Kidney glomerular epithelial cell (primary cell): ENCODE measurements at regions not wholly inside any gene's neighbourhood (a gene's known extent, or its start where the extent isn't known, plus 50 kb on each side); places are given as distances from the start of the nearest gene placed in this dataset.
A peak's percentile ranks its signal among the peaks of the same experiment; 100 is the strongest.

Experiments
- DNase-seq: peaks from one replicate; lab custom pipeline; 2025; lab: John Stamatoyannopoulos, UW

DNA sequence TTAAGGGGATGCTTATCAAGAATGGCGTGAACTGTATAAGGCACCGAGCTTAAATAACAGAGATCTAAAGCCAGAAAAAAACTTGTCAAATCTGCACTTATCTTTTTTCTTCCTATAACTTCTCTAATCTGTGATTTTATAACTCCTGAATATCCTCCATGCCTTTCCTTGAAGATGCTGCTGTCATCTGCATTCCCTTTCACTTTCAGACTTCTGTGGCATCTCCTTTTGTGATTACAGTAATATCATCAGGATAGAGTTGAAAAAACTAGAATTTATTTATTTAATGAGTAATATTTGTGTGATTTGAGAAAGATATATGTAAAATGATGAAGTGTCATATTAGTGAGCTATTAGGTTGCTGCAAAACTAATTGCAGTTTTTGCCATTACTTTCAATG, 357.8 kb upstream of the PTBP2 start:
- DNase-seq, result no peak

- DNase-seq, result no peak
Measured at GRCh38 chr1:96364576-96364975, 357.0 kb upstream of the PTBP2 start.

DNA sequence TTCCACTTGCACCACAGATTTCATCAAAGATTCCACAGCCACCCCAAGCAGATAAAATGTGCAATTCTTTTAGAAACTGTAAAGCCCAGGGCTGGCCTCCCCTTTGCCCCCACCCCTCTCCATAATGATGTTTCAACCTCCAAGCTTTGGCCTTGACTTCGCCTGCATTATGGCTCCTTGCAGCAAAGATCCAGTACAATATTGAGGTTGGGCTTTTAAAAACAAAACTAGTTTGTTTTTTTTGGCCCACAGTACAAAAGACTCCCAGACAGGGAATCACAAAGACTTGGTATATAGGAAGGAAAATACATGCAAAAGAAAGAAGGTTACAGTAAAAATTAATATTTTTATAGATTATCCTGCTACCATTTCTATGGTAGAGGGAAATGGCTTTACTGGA, 356.5 kb upstream of the PTBP2 start:
- DNase-seq, result no peak

GRCh38 chr1:96365596-96366390, 355.8 kb upstream of the PTBP2 start:
- DNase-seq, result no peak

DNA sequence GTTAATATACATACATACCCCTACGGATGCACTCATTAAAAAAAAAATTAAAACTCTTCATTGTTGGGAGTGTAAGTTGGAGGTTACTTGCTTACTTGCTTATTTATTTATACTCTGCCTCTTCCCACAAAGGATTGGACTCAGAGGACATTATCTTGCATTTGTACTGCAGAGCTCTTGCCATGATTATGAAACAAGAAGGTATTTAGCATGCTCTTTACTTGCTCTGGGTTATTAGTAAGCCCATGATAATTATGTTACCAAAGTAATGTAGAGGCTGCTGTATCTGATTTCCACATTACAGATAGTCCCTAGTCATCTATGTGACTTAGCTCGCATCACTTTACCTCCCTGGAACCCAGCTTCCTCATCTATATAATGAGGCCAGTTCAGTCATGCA, 355.1 kb upstream of the PTBP2 start:
- DNase-seq, result no peak

DNA sequence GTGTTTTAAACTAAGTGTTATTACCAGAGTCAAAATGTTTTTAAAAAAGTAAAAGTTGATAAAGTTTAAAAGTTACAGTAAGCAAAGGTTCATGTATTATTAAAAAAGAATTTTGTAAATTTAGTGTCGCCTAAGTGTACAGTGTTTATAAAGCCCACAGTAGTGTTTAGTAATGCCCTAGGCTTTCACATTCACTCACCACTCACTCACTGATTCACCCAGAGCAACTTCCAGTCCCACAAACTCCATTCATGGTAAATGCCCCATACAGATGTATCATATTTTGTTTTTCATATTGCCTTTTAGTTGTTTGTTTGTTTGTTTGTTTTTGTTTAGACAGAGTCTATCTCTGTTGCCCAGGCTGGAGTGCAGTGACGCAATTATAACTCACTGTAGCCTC, 353.8 kb upstream of the PTBP2 start:
- DNase-seq, result no peak

DNA sequence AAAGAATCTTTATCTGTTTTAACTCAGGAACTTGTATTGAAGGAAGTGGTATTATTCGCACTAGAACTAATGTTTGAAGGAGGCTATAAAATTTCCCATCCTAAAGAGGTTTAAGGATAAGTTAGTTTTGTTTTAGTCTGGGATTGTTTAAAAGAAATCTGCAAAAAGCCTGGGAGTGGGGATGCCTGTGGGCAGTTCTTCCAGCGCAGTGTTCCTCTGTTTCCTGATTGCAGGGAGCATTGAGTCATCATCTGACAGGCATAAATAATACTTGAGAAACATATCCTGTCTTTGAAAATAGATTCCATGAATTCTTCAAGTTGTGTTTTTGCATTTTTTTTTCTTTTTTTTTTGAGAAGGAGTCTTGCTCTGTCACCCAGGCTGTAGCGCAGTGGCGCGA, 350.8 kb upstream of the PTBP2 start:
- peak; percentile 84 for DNase-seq

GRCh38 chr1:96372881-96373280, 348.7 kb upstream of the PTBP2 start:
- DNase-seq, result no peak

DNA sequence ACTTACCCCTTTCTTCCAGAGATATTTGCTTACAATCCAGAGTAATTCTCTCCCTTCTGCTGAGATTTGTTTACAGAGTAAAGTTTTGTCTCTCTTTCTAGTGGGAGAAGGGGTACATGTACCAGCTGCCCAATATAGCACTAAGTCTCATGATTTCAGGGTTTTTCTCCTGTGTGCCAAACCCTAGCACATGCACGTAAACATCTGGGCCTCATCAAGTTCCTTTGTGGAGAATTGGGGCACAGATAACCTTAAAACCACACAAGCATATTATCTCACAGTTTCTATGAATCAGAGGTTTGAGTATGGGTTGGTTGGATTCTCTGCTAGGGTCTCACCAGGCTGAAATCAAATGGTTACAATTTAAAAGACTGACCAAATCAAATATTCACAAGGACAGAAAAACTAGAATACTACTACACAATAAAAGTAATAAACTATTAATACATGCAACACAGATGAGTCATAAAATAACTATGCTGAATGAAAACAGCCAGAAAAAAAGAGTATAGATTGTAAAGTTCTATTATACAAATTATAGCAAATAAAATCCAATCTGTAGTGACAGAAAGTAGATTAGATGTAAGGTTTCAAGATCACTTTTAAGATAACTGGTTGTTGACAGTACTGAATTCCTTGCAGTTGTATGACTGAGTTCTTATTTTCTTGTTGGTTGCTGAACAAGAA, 347.4 kb upstream of the PTBP2 start:
- no peak for DNase-seq

GRCh38 chr1:96376846-96377245, 344.7 kb upstream of the PTBP2 start:
- no peak for DNase-seq

GRCh38 chr1:96384611-96385010, 337.0 kb upstream of the PTBP2 start:
- no peak for DNase-seq

- DNase-seq, result no peak
Measured at GRCh38 chr1:96387785-96388184, 333.8 kb upstream of the PTBP2 start.

DNA sequence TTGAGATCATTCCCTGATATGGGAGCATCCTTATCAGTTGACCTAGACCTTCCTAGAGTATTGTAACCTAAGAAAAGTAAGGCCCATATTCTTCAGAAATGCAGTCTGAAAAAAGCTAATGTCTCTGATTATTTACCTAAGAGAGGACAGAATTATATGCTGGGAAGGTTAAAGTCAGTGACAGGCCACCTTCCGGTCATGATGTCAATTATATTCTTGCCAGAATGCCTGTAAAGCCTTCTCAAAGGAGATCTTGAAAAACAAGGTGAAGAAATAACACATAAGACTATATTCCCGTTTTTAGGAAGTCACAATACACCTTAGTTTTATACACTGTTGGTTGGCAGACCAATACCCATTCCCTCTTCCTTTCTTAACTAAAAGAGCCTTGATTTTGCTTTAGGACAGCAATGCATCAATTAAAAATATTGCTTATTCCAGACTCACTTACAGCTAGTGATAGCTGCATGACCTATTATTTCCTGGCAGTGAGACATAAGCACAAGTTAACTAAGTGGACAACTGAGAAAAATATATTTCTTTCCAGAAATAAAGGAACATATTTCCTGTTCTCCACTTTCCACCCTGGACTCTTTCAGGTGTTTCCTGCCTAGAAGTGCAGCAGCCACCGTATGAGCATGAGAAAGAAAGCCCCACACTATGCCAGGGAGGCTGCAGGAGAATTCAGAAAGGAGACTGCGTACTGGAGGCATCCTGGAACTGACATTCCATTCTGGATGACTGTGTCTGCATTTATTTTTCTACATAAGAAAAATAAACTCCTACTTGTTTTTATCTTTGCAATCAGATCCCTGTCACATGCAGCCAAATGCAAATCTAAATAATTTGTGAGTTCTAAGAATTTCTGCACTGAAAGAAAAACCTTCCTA, 332.9 kb upstream of the PTBP2 start:
- peak; percentile 73 for DNase-seq

DNA sequence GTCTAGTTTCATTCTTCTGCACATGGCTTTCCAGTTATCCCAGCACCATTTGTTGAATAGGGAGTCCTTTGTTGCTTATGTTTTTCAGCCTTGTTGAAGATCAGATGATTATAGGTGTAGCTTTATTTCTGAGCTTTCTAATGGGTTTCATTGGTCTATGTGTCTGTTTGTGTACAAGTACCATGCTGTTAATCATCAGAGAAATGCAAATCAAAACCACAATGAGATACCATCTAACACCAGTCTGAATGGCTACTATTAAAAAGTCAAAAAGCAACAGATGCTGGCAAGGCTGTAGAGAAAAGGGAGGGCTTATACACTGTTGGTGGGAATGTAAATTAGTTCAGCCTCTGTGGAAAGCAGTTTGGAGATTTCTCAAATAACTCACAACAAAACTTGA, 321.5 kb upstream of the PTBP2 start:
- DNase-seq, result no peak

DNA sequence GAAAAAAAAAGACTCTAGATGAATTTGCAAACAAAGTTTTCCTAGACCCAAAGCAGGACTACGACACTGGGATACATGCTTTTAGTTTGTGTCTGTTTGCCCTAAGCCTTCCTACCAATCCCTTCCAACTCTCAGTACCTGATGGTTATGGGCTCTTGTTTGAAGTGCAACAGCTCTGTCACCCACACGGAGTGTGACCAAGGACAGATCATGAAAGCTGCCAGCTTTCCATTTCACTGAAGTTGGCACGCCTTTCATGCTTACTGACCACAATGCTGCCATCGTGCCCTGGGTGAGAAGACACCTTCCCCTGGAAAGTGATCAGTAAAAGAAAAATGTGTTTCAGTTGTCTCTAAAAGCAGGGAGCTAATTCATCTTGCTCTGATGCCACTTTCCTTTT, 312.5 kb upstream of the PTBP2 start:
- DNase-seq, result no peak

GRCh38 chr1:96409689-96410088, 311.9 kb upstream of the PTBP2 start:
- no peak for DNase-seq

DNA sequence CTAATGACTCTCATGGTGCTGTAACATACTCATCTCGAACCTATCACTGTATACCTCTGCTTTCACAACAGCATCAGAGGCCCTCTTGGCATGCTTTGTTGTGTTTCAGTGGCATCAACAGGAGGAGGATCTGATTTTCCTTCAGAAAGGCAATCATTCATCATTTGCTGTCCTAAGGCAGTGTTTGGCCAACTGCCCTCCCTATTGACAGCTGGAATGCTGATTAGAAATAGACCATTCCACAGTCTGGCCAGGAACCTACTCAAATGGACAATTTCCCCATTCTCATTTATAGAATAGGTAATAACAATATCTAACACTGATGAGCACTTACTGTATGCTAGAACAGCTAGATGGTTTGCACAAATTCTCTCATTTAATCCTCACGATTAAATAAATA, 310.6 kb upstream of the PTBP2 start:
- no peak for DNase-seq

- DNase-seq, result no peak
Measured at GRCh38 chr1:96414598-96414997, 307.0 kb upstream of the PTBP2 start.

GRCh38 chr1:96416111-96416595, 305.4 kb upstream of the PTBP2 start:
- peak; percentile 6 for DNase-seq

GRCh38 chr1:96416701-96417444, 304.7 kb upstream of the PTBP2 start:
- no peak for DNase-seq

- DNase-seq, result no peak
Measured at GRCh38 chr1:96418969-96419368, 302.6 kb upstream of the PTBP2 start.

DNA sequence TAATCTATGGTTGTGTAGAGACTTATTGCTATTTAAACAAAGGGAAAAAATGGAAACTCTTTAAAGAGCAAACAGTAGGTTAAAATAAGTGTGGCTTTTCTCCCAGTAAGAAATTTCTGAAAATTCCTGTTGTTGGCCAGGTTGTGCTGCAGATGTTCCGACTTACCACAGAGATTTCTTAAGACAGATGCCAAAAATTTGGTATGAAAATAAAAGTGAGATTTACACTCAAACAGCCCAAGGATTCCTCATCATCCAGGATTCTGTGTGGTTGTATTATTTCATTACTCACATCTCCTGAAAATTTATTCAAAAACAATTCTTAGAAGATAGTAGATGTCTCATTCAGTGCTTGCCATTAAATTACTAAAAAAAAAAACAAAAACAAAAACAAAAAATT, 296.7 kb upstream of the PTBP2 start:
- no peak for DNase-seq
